GM19043 (cell line): ENCODE measurements at regions not wholly inside any gene's neighbourhood (a gene's known extent, or its start where the extent isn't known, plus 50 kb on each side); places are given as distances from the start of the nearest gene placed in this dataset.
"Not testable (repeated sequence)": the region's sequence is repeated elsewhere in the genome, so short reads cannot be mapped to it uniquely, and the experiment has no call there.

Source experiments
- ATAC-seq: cut with Tn5 transposase; IDR thresholded peaks from one replicate; pipeline ENCODE4 v1.9.1; 2021; ENCODE audit warnings: low read depth; ENCODE audit not compliant: unreplicated experiment

DNA sequence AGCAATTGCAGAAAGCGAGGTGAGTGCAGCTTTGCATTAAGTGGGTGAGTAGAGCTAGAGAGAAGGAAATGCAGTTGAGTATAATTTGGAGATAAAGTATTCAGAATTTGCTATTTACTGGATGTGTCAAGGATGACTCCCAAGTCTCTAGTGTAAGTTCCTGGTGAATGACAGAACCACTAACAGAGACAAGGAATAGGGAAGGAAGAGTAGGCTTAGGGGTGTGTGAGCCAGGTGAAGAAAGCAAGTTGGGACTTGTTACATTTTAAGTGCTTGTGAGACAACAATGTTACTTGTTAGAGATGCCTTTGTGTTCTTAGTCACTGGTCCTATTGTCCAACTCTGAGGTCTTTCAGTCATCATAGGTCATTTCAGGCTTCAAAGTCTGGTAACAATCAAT lies 70.8 kb downstream of the TBC1D26 start:
- ATAC-seq: not testable (repeated sequence)

DNA sequence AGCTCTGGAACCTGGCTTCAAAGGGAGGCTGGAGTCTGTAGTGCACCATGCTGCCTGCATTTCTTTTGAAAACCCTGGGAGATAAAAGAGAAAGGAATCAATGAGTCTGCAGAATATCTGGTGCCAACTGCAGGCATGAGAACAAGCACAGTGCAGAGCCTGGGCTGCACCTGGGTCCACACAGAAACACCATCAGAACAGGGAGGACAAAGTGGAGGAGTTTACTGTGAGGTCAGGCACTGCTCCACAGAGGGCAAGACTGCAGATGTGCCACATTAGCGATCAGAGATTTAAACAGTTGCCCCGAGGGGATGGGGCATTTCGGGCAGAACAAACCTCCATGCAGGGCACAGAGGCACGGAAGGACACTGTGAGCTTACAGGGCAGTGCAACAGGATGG lies 74.7 kb downstream of the TBC1D26 start:
- ATAC-seq: not testable (repeated sequence)

DNA sequence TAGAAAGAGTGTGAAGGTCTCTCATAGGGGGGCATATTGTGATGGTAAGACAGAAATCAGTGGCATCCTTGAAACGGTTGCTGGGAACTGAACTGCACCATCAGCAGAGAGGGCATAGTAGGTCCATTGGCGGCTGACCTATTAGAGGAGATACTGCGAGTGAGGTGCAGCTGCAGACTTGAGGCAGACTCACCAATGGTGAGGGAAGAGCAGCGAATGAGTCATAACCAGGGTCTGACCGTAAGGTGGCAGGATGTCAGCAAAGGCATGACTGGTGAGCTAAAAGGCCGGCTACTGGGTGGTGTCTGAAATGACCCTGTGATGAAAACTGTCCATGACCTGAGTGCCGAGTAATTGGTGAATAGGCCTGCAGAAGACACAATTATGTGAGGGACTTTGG lies 81.3 kb downstream of the TBC1D26 start:
- ATAC-seq: not testable (repeated sequence)

DNA sequence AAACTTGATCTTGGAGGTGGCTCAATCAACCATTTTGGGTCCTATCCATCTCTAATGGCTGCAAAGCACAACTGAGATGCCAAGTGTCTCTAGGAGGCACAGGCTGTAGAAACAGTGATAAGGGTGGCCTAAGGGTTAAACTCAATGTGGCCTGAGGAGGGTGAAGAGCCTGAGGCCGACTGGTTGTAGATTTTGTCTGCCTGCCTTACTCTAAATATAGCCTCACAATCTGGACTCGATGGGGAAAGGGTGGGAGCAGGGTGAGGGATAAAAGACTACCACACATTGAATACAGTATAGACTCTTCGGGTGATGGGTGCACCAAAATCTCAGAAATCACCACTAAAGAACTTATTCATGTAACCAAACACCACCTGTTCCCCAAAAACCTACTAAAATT lies 81.9 kb downstream of the TBC1D26 start:
- not testable (repeated sequence) for ATAC-seq

DNA sequence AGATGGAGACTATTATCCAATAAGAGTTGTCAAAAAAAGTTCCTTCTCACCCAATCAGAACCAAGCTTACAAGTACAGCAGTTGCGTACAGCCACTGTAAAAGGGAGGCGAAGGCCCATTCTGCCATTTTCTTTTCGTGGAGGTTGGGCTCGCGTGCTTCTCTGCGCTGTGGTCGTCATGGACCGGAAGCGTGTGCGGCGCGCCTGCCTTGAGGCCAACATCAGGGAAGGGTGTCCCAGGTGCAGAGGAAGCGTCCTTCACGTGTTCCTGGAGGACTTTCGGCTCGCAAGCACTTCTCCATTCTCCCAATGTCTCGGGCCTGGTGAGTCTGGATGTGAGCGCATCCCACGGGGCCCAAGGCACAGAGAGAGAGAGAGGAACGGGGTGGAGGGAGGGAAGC lies 85.8 kb downstream of the TBC1D26 start:
- ATAC-seq: not testable (repeated sequence)

DNA sequence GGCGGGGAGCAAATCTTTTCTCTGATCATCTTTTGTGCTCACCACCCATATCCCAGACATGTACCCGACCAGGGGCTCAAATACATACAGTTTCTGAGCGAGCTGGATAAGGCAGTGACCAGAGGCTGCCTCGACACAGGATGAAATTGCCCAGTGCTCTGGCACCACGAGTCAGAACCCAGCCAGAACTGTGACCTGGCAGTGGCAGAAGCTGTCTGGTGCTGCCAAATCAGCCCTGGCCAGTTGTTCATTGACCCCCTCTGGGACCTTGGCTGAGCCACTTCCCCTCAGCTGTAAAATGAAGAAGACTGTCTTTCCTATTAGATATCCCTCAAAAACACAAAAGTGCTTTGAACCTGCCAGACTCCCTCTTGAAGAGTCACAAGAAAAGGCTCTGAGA lies 90.2 kb downstream of the TBC1D26 start:
- not testable (repeated sequence) for ATAC-seq

DNA sequence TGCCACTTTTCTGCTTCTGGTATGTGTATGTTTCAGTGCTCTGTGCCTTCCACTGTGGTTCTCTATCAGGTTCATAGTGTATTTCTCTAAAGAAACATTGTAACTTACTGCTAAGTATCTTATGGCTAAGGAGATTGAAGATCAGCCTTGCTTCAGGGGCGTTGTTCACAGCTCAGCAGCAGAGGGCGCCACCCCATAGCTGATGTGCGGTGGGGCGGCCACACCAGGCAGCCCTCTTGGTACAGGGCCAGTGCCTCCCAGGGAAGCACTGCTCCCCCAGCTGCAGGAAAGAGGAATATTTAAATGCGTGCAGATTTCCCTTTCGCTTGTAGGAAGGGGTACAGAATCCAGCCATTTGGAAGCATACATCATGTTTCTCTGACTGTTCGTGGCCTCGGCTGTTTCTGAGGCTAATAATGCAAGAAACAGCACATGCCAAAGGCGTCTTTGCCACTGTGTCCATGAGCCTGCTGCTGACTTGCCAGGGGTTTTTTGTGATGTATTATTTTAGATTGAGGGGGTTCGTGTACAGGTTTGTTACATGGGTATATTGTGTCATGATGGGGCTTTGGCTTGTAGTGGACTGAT lies 96.7 kb downstream of the TBC1D26 start:
- not testable (repeated sequence) for ATAC-seq

DNA sequence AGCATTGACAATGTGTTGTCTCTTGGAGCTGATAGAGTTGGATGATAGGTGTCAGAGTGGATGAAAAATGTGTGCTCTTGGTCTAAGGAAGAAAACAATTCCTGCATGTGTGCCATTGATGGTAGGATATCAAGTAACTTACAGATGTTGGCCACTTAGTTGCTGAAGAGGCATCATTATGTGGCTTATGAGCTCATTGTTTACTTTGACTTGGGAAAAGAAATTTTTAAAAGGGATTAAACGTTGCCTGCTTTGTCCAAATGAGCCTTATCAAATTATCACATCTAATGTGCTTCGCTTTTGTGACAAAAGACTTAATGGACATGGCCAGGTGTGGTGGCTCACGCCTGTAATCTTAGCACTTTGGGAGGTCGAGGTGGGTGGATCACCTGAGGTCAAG lies 98.1 kb downstream of the TBC1D26 start:
- ATAC-seq: not testable (repeated sequence)

DNA sequence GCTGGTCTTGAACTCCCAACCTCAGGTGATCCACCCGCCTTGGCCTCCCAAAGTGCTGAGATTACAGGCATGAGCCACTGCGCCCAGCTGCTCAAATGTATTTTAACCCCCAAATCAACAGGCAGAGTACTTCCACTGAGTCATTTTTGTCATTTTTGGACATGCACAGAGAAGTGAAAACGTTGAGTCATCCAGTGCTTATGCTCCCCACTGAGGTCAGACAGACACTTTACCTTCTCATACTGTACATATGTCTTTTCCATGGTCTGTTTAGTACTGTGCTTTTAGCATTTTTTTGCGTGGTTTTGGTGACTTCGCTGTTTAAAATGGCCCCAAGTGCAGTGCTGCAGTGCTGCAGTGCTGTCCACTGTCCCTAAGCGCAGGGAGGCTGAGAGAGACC lies 99.1 kb downstream of the TBC1D26 start:
- peak; percentile 87 for ATAC-seq

DNA sequence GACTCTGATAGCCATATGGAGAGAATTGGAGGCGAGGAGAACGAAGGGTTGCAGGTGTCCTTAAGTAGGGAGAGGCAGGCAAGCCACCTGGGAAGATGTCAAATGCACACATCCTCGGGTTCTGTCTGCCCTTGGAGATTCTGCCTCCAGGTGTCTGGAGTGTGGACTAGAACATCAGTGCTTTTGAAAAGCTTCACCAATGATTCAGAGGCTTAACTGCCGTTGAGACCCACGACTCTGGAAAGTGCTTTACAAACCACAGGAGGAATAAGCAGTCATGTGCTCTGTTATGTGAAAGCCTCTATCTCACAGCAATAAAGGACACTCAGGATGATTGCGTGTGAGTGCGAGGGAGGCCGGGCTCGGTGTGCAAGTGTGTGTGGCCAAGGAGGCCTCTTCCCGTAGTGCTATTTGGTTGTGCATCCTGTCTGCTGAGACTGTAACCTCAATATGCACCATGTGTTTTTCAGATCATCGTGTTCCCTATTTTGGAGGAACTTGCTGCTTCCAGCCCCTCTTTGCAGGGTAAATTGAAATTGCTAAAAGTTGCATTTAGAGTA lies 100.9 kb downstream of the TBC1D26 start:
- ATAC-seq: not testable (repeated sequence)

DNA sequence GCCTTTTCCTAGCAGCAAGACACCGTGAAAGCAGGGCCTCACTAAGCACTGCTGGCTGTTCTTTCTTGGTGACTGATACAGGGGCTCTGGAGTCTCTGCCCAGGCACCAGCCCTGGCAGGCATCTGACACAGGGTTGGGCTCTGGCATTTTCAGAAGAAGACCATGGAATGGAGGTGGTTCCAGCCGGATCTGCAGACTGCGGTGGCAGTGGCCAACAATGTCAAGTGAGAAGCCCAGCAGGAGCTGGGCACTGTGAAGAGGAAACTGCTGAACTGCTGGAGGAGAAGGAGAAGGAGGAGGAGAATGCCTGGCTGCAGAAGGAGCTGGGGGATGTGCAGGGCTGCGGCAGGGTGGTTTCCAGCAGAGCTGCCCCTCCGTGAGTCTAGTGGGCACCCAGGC lies 101.8 kb downstream of the TBC1D26 start:
- not testable (repeated sequence) for ATAC-seq

DNA sequence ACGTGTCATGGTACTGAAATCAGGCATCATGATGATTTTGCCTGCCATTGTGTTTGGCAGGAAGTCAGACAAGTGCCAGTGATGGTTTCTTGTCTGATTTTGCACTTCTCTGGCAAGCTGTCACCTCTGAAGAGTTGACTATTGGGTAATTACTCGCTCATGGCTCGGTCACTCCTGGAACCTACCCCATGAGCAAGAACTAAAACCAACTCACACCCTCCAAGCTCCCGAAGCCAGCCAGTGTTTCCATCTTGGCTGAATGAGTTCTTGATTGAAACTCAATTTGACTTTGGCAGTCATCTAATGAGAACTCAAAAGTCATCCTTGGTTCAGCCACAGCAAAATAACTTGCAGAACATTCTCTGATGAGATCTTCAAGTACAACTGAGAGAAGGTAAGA lies 103.4 kb downstream of the TBC1D26 start:
- not testable (repeated sequence) for ATAC-seq

DNA sequence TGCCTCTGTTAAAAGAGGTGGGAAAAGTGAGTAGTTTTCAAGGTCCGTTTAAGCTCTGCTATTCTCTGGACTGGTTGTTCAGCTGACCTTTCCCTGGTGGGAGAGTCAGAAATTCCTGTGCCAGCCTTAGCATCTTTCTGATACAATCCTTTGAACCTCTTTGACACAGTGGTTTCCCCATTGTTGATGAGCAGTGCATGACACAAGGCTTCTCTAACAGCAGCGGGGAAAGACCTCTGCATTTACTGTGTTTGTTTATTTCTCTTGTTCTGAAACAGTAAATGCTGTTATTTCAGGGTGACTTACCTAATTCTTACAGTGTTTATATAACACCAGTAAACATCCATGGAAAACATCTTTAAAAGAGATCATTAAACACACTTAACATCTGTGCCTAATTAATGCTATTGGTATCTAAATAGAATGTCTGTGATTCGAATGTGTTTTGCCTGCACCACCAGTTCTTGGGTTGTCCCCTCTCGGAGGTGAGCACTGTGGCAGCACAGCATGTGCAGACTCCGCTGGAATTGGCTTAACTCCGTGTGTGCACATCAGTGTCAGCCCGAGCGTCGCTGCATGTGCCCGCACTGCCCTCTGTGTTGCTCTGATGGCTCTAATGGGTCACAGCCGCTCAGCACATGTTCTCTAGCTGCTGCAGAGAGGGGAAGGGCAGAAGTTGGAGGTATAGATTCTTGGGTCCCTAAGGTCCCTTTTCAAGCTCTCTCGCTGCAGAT lies 104.3 kb downstream of the TBC1D26 start:
- not testable (repeated sequence) for ATAC-seq

DNA sequence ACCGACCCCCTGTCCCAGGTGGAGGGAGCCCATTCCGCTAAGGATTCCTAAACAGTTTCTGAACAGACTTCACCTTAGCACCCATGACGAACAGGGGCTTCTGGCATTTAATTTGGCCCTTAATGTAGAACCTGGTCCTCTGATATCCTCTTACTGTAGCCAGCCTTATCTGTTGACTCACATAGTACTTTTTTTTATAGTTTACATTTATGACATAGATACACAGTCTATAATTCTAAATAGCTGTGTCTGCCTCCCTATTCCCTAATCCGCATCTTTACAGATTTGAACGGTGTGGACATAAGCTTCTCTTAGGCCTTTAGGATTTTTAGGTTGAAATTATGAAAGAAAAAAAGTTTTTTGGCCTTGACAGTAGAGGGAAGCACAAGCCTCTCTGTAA lies 104.9 kb downstream of the TBC1D26 start:
- not testable (repeated sequence) for ATAC-seq

DNA sequence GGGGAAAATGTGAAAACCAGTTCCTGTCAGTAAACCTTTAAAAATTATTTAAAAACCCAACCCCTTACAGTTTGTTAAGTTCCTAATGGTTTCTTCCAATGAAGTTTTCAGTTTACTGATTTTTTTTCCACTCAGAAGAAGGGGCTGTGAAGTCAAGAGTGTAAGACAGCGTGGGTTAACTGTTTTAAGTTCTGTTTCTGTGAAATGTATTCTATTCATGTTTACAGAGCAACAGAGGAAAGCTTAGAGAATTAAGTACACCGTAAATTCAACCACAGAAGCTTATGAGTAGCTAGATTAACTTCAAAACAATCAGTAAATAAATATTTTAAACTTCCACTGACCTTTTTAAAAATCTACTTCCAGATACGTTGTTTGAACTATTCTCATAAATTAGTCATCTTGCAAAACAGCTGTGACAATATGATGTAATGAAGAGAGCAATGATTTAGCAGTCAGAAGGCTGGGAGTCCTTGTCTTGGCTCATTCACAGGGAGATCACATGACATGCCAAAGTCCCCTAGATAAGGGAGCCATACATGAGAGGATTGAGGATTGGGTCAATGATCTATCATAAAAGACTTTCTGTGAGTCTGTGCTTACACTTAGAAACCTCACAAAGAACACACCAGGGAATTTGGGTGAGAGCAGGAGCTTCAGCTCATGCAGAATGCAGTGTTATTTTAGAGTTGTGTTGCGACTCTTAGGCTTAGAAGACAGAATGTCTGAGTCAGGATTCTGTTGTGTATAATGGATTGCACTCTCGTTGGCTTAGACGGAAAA lies 97.3 kb upstream of the ADORA2B start:
- not testable (repeated sequence) for ATAC-seq

DNA sequence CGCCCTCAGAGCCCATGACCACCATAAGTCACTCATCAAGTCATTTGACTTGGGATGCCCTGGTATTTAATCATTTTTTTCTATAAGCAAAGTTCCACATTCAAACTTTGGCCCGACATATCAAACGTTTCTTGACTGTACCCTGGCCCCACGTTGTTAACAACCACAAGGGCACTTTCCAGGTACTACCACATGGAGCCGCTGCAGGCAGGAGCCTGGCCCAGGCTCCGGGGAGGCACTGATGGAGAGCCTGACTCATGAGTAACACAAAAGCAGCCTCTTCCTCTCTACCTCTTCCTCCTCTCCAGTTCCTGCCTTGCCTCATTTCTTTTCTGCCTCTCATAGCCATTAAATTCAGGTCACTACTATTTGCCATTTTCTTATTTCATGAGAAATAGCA lies 95.9 kb upstream of the ADORA2B start:
- ATAC-seq: not testable (repeated sequence)

DNA sequence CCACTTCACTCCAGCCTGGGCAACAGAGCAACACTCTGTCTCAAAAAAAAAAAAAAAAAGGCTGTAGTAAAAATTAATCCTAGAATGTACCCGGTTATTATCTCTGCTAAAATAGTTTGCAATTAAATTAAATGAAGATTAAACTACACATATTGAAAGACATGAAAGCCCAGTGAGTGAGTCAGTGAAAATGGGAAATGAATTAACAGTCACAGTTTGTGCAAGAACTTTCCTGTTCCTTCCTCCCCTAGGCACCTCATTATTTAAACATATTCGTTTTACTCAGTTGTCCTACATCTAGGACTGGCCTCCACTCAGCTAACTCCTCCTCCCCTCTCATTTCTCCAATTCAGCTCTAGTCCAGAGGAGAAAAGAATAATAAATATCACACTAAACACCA lies 94.9 kb upstream of the ADORA2B start:
- not testable (repeated sequence) for ATAC-seq

DNA sequence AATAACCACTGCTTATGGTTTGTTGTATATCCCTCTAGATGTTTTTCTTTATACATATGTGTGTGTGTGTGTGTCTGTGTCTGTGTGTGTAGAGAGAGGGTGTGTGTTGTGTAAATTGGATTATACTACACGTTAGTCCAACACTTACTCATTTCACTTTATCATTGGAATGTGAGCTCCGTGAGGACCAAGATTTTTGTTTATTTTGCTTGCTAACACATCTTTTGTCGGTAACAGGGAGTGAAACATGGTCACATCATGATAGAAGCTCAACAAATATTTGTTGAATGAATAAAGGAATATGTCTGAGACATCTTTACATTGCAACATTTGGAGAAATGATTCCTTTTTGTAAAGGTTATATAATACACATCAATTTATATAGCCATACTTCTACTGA lies 94.2 kb upstream of the ADORA2B start:
- not testable (repeated sequence) for ATAC-seq

DNA sequence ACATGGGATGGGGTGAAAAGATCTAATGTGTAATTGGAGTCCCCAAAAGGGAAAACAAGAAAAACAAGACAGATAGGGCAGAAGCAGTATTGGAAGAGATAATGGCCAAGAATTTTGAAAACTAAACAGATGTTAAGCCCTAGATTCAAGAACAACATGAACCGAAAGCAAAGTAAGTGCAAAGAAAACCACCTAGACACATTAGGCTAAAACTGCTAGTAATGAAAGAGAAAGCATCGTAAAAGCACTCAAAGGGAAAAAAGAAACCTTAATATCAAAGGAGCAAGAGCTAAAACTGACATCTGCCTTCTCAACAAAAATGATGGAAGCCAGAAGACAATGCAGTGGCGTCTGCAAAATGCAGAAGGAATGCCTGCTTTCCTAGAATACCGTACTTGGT lies 92.1 kb upstream of the ADORA2B start:
- not testable (repeated sequence) for ATAC-seq

DNA sequence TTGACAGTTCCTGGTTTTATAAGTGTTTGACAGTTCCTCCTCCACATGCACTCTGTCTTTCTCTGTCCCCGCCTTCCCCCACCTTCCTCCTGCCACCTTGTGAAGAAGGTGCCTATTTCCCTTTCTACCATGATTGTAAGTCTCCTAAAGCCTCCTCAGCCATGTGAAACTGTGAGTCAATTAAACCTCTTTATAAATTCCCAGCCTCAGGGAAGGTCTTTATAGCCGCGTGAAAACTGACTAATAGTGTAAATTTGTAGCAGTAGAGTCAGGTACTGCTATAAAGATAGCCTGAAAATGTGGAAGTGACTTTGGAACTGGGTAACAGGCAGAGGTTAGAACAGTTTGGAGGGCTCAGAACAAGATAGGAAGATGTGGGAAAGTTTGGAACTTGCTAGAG lies 88.7 kb upstream of the ADORA2B start:
- not testable (repeated sequence) for ATAC-seq

DNA sequence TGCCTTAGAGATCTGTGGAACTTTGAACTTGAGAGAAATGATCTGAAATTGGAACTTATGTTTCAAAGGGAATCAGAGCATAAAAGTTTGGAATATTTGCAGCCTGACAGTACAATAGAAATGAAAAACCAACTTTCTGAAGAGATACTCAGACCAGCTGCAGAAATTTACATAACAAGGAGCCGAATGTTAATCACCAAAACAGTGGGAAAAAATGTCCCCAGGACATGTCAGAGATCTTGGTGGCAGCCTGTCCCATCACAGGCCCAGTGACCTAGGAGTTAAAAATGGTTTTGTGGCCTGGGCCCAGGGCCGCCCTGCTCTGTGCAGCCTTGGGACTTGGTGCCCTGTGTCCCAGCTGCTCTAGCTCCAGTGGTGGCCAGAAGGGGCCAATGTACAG lies 88.2 kb upstream of the ADORA2B start:
- not testable (repeated sequence) for ATAC-seq
